ENCODE measurements at regions not wholly inside any gene's neighbourhood (a gene's known extent, or its start where the extent isn't known, plus 50 kb on each side); places are given as distances from the start of the nearest gene placed in this dataset.

- Mint-ChIP-seq H3K27me3 (peaks cover 3% of the 10 kb centered on the region), H3K4me1 (ENCODE audit: unreplicated experiment) (peaks cover 4% of the 10 kb centered on the region), H3K9me3 (peaks cover 6% of the 10 kb centered on the region), H3K4me3 (no peak overlapping the region), H3K36me3 (no peaks in the 10 kb centered on the region), H3K27ac (no peak overlapping the region)
- no peak for DNase-seq (ENCODE audit: extremely low spot score, unreplicated experiment)
- TF ChIP-seq CTCF (conservative IDR thresholded peaks at IDR 0.05), result no peak
These were observed 106.9 kb upstream of the GAREM1 start for GRCh38 chr18:32577561-32577960.

DNA sequence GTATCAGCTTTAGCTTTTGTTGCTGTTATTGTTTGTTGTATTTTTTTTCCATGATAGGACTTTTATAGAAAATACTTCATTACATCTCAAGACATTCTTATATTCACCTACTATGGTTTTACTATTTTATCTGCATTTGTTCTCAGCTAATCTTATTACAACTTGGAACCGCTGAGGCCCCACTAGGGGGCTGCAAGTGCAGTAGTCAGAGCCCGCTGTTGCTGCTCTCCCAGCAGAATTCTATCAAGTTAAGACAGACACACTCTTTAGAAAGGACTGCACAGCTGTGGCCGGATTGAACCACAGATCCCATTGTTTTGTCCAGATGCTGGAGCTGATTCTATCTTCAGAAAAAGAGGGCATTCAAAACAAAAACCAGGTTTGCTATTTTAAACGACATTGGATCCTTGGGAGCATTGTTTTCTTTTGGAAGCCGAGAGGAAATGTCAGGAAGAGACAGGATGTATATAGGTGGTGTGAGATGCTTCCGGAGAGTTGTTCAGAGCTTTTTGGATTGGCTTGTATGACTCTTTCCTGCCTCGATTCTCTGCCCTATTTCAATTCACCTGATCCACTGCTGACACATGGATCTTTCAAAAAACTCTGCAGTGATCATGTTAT lies 105.7 kb upstream of the GAREM1 start:
- Mint-ChIP-seq H3K4me1 (ENCODE audit: unreplicated experiment) (peaks cover 4% of the 10 kb centered on the region), H3K4me3 (no peak overlapping the region), H3K36me3 (no peaks in the 10 kb centered on the region), H3K27me3 (peaks cover 3% of the 10 kb centered on the region), H3K27ac (no peak overlapping the region), H3K9me3 (peaks cover 6% of the 10 kb centered on the region)
- DNase-seq (ENCODE audit: extremely low spot score, unreplicated experiment), result no peak
- peak; percentile 77 for TF ChIP-seq CTCF (conservative IDR thresholded peaks at IDR 0.05)

DNA sequence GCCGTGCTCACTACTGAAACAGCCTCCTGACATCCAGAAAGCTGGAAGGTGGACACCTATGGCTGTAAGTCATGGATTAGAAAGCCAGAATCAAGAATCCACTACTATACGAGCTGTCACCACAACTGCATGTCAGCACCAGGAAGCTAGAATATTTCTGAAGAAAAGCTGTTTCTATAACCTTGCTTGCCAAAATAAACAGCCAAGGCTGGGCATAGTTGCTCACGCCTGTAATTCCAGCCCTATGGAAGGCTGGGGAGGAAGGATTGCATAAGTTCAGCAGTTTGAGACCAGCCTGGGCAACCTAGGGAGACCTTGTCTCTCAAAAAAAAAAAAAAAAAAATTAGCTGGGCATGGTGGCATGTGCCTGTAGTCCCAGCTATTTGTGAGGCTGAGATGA lies 96.3 kb upstream of the GAREM1 start:
- Mint-ChIP-seq H3K9me3 (no peaks in the 10 kb centered on the region), H3K4me3 (no peak overlapping the region), H3K36me3 (no peaks in the 10 kb centered on the region), H3K27me3 (no peaks in the 10 kb centered on the region), H3K4me1 (ENCODE audit: unreplicated experiment) (no peaks in the 10 kb centered on the region), H3K27ac (no peak overlapping the region)
- TF ChIP-seq CTCF (conservative IDR thresholded peaks at IDR 0.05), result no peak
- no peak for DNase-seq (ENCODE audit: extremely low spot score, unreplicated experiment)

DNA sequence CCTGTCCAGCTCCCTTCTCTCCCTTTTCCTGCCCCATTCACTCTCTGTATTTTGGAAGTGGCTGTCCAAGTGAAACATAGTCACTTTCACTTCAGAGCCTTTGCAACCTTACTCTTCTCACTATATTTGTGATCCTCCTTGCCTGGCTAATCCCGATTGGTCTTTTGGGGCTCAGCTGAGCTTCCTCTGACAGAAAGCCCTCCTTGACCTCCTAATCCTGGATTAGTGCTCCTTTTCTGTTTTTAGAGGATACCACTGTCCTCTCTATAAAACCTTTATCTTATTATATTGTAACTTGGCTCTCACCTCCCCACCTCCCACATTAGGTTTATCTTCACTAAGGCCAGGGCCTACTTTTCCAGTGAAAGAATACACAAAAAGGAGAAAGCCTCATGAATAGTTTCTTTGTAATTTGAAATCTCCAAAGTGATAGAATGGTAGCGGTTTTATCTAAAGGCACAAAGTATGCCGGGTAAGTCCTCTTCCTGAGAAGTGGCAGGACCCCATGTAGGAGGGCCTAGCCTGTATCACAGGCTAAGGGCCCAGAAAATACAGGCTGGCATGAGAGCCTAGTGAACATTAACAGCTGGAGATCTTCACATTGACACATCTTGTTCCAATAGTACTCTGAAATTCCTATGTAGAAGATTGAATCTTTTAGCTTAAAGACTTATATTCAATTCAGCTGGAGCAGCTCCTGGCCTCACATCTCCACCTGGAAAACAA lies 83.1 kb upstream of the GAREM1 start:
- H3K27ac Mint-ChIP-seq, result no peak overlapping the region
- peaks cover 5% of the 10 kb centered on the region for H3K9me3 Mint-ChIP-seq
- peaks cover 6% of the 10 kb centered on the region for H3K27me3 Mint-ChIP-seq
- no peak overlapping the region for H3K4me3 Mint-ChIP-seq
- no peaks in the 10 kb centered on the region for H3K36me3 Mint-ChIP-seq
- peaks cover 5% of the 10 kb centered on the region for H3K4me1 Mint-ChIP-seq (ENCODE audit: unreplicated experiment)
- TF ChIP-seq CTCF (conservative IDR thresholded peaks at IDR 0.05), result no peak
- DNase-seq (ENCODE audit: extremely low spot score, unreplicated experiment), result no peak

- no peak overlapping the region for H3K27ac Mint-ChIP-seq
- peaks cover 9% of the 10 kb centered on the region for H3K4me1 Mint-ChIP-seq (ENCODE audit: unreplicated experiment)
- no peak for DNase-seq (ENCODE audit: extremely low spot score, unreplicated experiment)
- H3K9me3 Mint-ChIP-seq, result peaks cover 5% of the 10 kb centered on the region
- no peaks in the 10 kb centered on the region for H3K36me3 Mint-ChIP-seq
- no peak for TF ChIP-seq CTCF (conservative IDR thresholded peaks at IDR 0.05)
- H3K27me3 Mint-ChIP-seq, result peaks cover 6% of the 10 kb centered on the region
- no peak overlapping the region for H3K4me3 Mint-ChIP-seq
These were observed 82.5 kb upstream of the GAREM1 start for GRCh38 chr18:32553174-32553573.

All from type B pancreatic cell (in vitro differentiated cells).